ENCODE measurements at regions not wholly inside any gene's neighbourhood (a gene's known extent, or its start where the extent isn't known, plus 50 kb on each side); places are given as distances from the start of the nearest gene placed in this dataset.

DNA sequence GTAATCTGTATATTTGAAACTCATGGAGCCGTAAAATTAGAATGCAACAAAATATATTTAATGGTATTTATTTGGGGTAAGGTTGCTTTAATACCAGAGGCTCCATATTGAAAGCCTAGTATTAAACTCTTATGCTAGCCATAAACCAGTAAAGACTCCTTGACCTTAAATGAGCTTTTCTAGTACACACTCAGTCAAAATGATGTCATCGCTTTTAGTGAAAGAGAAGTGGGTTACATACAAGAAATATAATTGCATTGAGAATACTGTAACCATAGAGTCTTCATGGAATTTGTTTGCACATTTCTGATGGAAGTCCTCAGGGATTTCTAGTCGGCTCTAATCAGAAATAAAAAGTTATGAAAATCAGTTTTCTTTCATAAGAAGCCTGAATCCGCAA, 757.6 kb downstream of the GBE1 start:
- TF ChIP-seq CTCF (IDR thresholded peaks at IDR 0.05) (no peak), POLR2A (IDR thresholded peaks at IDR 0.05) (no peak)
